DOHH2 (cell line): ENCODE measurements at regions not wholly inside any gene's neighbourhood (a gene's known extent, or its start where the extent isn't known, plus 50 kb on each side); places are given as distances from the start of the nearest gene placed in this dataset.

Experiments used
- H3F3A ChIP-seq: fragments of 200-600 bp; sonication (generic), shearing (Covaris generic); 2 replicates; pipeline ENCODE4 v1.6.0; 2016; ENCODE audit warnings: antibody characterized with exemption, mild to moderate bottlenecking; ENCODE audit not compliant: control insufficient read depth, insufficient read depth
- H3K27ac ChIP-seq: fragments of 200-600 bp; sonication (generic); 2 replicates; pipeline ENCODE4 v1.5.1; 2014; ENCODE audit warnings: low read depth, mild to moderate bottlenecking, low read length, moderate library complexity
- H3K27me3 ChIP-seq: fragments of 200-600 bp; sonication (generic); 2 replicates; pipeline ENCODE4 v1.6.1; 2014; ENCODE audit warnings: mild to moderate bottlenecking, low read length, mixed read lengths; ENCODE audit not compliant: control insufficient read depth
- H3K36me3 ChIP-seq: fragments of 200-600 bp; sonication (generic); 2 replicates; pipeline ENCODE4 v1.6.1; 2014; ENCODE audit warnings: mild to moderate bottlenecking, low read length, moderate library complexity, mixed read lengths; ENCODE audit not compliant: control insufficient read depth
- H3K4me1 ChIP-seq: fragments of 200-600 bp; sonication (generic); 2 replicates; pipeline ENCODE4 v1.6.1; 2014; ENCODE audit warnings: mild to moderate bottlenecking, low read length, mixed read lengths; ENCODE audit not compliant: control insufficient read depth
- H3K4me2 ChIP-seq: fragments of 200-600 bp; sonication (generic); 2 replicates; pipeline ENCODE4 v1.6.0; 2014; ENCODE audit warnings: mild to moderate bottlenecking, low read length, moderate library complexity
- H3K4me3 ChIP-seq: fragments of 200-600 bp; sonication (generic); 2 replicates; pipeline ENCODE4 v1.5.1; 2014; ENCODE audit warnings: mild to moderate bottlenecking, low read length, mixed read lengths
- H3K79me2 ChIP-seq: fragments of 200-600 bp; sonication (generic); 2 replicates; pipeline ENCODE4 v1.6.1; 2014; ENCODE audit warnings: mild to moderate bottlenecking, low read length, mixed read lengths; ENCODE audit not compliant: control insufficient read depth
- H3K9me2 ChIP-seq: fragments of 200-600 bp; sonication (generic); replicated peaks from 2 replicates; pipeline ENCODE4 v1.6.1; 2014; ENCODE audit warnings: mild to moderate bottlenecking, low read length, mixed read lengths; ENCODE audit not compliant: control insufficient read depth
- H3K9me3 ChIP-seq: fragments of 200-600 bp; sonication (generic); 2 replicates; pipeline ENCODE4 v1.6.1; 2014; ENCODE audit warnings: antibody characterized with exemption, low read length, mixed read lengths; ENCODE audit not compliant: control insufficient read depth, insufficient read depth
- H4K20me1 ChIP-seq: fragments of 200-600 bp; sonication (generic); 2 replicates; pipeline ENCODE4 v1.6.0; 2014; ENCODE audit warnings: low read depth, mild to moderate bottlenecking, antibody characterized with exemption, low read length, moderate library complexity; ENCODE audit not compliant: control insufficient read depth, insufficient read depth
- EZH2phosphoT487 ChIP-seq: fragments of 200-600 bp; sonication (generic); IDR thresholded peaks from 2 replicates; pipeline ENCODE4 v1.6.1; 2017; ENCODE audit warnings: borderline replicate concordance, mild to moderate bottlenecking, antibody characterized with exemption, low read length, moderate library complexity, mixed read lengths
- TF ChIP-seq, protein P1 (sequence below): fragments of 200-600 bp; sonication (generic); IDR thresholded peaks from one replicate; pipeline ENCODE4 v1.5.1; 2014; ENCODE audit warnings: antibody characterized with exemption, mild to moderate bottlenecking, low read depth, low read length; ENCODE audit not compliant: poor library complexity, severe bottlenecking

DNA sequence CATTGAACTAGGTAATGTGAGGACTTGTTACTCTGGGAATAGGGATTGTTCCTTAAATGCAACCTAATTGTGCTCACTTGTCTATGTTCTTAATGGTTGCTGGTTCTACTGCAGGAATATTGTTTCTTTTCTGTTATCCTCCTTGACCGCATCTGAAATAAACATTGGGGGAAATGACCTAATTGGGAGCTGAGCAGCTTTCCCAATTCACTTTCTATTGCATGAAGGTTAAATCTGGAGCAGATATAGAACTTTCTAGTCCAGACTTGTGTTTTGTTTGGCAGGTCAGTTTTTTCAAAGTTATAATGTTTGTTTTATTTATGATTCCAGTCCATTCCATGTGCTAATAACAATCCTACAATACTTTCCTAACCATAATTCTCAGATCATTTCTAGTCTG is 981.0 kb upstream of the CITED2 start:
- Histone ChIP-seq H3K4me3 (no peak overlapping the region), H3K9me2 (no peaks in the 10 kb centered on the region), H3K4me2 (no peak overlapping the region), H3K79me2 (no peaks in the 10 kb centered on the region), H3K27ac (no peak overlapping the region), H3K36me3 (no peaks in the 10 kb centered on the region), H3K27me3 (no peaks in the 10 kb centered on the region), H3K9me3 (no peaks in the 10 kb centered on the region), H3K4me1 (no peaks in the 10 kb centered on the region), H4K20me1 (no peaks in the 10 kb centered on the region), H3F3A (no peaks in the 10 kb centered on the region)
- TF ChIP-seq, protein P1, sequence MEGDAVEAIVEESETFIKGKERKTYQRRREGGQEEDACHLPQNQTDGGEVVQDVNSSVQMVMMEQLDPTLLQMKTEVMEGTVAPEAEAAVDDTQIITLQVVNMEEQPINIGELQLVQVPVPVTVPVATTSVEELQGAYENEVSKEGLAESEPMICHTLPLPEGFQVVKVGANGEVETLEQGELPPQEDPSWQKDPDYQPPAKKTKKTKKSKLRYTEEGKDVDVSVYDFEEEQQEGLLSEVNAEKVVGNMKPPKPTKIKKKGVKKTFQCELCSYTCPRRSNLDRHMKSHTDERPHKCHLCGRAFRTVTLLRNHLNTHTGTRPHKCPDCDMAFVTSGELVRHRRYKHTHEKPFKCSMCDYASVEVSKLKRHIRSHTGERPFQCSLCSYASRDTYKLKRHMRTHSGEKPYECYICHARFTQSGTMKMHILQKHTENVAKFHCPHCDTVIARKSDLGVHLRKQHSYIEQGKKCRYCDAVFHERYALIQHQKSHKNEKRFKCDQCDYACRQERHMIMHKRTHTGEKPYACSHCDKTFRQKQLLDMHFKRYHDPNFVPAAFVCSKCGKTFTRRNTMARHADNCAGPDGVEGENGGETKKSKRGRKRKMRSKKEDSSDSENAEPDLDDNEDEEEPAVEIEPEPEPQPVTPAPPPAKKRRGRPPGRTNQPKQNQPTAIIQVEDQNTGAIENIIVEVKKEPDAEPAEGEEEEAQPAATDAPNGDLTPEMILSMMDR, result no peak
- no peak for TF ChIP-seq EZH2phosphoT487

DNA sequence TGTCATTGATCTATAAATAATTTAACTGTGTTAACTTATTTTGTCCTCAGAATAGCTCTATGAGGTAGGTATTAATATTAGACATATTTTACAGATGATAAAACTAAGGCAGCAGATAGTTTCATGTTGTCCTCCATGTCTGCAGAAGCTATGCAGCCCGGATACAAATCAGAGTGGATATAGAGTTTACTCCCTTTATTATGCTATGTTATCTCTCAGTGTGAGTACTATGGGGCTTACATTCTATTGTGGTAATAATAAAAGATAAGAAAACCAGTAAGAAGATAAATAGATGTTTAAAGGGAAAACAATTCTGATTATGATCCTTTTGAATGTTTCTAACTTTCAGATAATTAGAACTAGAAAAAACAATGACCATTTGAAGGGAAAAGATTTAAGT is 979.8 kb upstream of the CITED2 start:
- H3K9me2 ChIP-seq, result no peaks in the 10 kb centered on the region
- no peaks in the 10 kb centered on the region for H3K79me2 ChIP-seq
- H3K4me2 ChIP-seq, result no peak overlapping the region
- no peaks in the 10 kb centered on the region for H3K4me1 ChIP-seq
- no peak overlapping the region for H3K27ac ChIP-seq
- TF ChIP-seq, protein P1, result no peak
- no peak for TF ChIP-seq EZH2phosphoT487
- no peaks in the 10 kb centered on the region for H4K20me1 ChIP-seq
- no peak overlapping the region for H3K4me3 ChIP-seq
- no peaks in the 10 kb centered on the region for H3F3A ChIP-seq
- H3K9me3 ChIP-seq, result no peaks in the 10 kb centered on the region
- no peaks in the 10 kb centered on the region for H3K27me3 ChIP-seq
- H3K36me3 ChIP-seq, result no peaks in the 10 kb centered on the region

DNA sequence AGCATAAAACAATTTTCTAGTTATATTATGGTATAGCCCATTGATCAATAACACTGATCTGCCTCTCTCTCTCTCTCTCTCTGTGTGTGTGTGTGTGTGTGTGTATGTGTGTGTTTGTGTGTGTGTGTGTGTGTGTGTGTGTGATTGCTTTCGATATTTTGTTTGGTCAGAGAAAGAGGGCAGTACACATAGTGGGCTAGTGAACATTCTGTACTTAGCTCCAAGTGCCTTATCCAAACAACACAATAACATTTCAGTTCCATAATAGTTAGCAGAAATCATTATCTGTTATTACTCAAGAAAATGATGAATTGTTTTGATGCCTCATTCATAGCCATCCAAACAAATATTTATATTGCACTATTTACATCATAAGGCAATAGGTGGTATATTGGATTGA is 979.1 kb upstream of the CITED2 start:
- Histone ChIP-seq H3K4me3 (no peak overlapping the region), H3K79me2 (no peaks in the 10 kb centered on the region), H3K27ac (no peak overlapping the region), H3K9me3 (no peaks in the 10 kb centered on the region), H3K27me3 (no peaks in the 10 kb centered on the region), H4K20me1 (no peaks in the 10 kb centered on the region), H3K36me3 (no peaks in the 10 kb centered on the region), H3K4me1 (no peaks in the 10 kb centered on the region), H3K4me2 (no peak overlapping the region), H3F3A (no peaks in the 10 kb centered on the region), H3K9me2 (no peaks in the 10 kb centered on the region)
- TF ChIP-seq, protein P1, result no peak
- no peak for TF ChIP-seq EZH2phosphoT487

DNA sequence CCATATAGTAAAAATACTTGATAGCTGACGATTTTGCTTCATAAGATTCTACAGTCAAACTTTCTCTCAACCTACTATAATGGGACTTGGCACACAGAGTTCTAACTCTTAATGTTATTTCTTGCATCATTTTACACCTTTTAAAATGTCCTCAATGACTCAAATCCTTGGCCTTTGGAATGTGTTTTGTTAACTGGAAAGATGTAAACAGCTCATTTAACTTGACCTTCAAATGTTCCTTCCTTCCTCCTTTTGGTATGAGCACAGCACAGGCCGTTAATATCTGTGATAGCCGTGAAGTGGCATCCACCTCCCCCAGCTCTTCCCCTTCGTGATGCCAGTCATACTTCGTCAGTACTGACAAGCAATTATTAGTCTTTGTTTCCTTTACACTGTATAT is 972.0 kb upstream of the CITED2 start:
- no peak overlapping the region for H3K4me3 ChIP-seq
- no peaks in the 10 kb centered on the region for H3F3A ChIP-seq
- no peaks in the 10 kb centered on the region for H3K9me3 ChIP-seq
- H3K27ac ChIP-seq, result no peak overlapping the region
- no peaks in the 10 kb centered on the region for H4K20me1 ChIP-seq
- no peaks in the 10 kb centered on the region for H3K36me3 ChIP-seq
- TF ChIP-seq, protein P1, result no peak
- TF ChIP-seq EZH2phosphoT487, result no peak
- no peaks in the 10 kb centered on the region for H3K4me1 ChIP-seq
- H3K4me2 ChIP-seq, result no peak overlapping the region
- H3K79me2 ChIP-seq, result no peaks in the 10 kb centered on the region
- H3K27me3 ChIP-seq, result no peaks in the 10 kb centered on the region
- H3K9me2 ChIP-seq, result no peaks in the 10 kb centered on the region
